Keratinocyte (primary cell): ENCODE measurements at regions not wholly inside any gene's neighbourhood (a gene's known extent, or its start where the extent isn't known, plus 50 kb on each side); places are given as distances from the start of the nearest gene placed in this dataset.
A peak's percentile ranks its signal among the peaks of the same experiment; 100 is the strongest.
"Not testable (repeated sequence)": the region's sequence is repeated elsewhere in the genome, so short reads cannot be mapped to it uniquely, and the experiment has no call there.

ENCODE experiments used
- DNase-seq: peaks from one replicate; pipeline ENCODE4 v3.0.0-alpha.2; 2011; ENCODE audit warnings: low read depth, missing footprints, low spot score
- FAIRE-seq: peaks from 2 replicates; lab custom pipeline; 2011; peaks lifted over from hg19 to GRCh38; lab: Jason Lieb, UNC
- H2AFZ ChIP-seq: 2 replicates; pipeline ENCODE4 v1.6.0; 2012; ENCODE audit warnings: low read length, control low read depth, inconsistent platforms; ENCODE audit not compliant: control insufficient read depth
- H3K27ac ChIP-seq: 2 replicates; pipeline ENCODE4 v1.5.1; 2011; ENCODE audit warnings: low read length; ENCODE audit not compliant: control insufficient read depth, insufficient read depth
- H3K27me3 ChIP-seq: 3 replicates; pipeline ENCODE4 v1.6.0; 2011; ENCODE audit warnings: low read length; ENCODE audit not compliant: control insufficient read depth, insufficient read depth; ENCODE audit errors: extremely low read depth
- H3K36me3 ChIP-seq, 2 experiments: 2 replicates in 1 of 2; 3 replicates in 1 of 2; pipeline ENCODE4 v1.5.1; 2011; ENCODE audit warnings: low read length in 2 of 2, mild to moderate bottlenecking in 1 of 2; ENCODE audit not compliant: control insufficient read depth in 2 of 2, insufficient read depth in 2 of 2; ENCODE audit errors: extremely low read depth in 1 of 2
- H3K4me1 ChIP-seq: 3 replicates; pipeline ENCODE4 v1.5.1; 2011; ENCODE audit warnings: low read length; ENCODE audit not compliant: control insufficient read depth, insufficient read depth; ENCODE audit errors: extremely low read depth
- H3K4me2 ChIP-seq: 3 replicates; pipeline ENCODE4 v1.6.0; 2011; ENCODE audit warnings: low read depth, low read length; ENCODE audit not compliant: control insufficient read depth, insufficient read depth; ENCODE audit errors: extremely low read depth
- H3K4me3 ChIP-seq, 3 experiments: fragments of 200-600 bp in 1 of 3; sonication (generic) in 1 of 3; 2 replicates in 2 of 3; 3 replicates in 1 of 3; pipeline ENCODE4 v1.5.1; 2011 to 2016; ENCODE audit warnings: low read length in 3 of 3, mild to moderate bottlenecking in 3 of 3, control low read depth in 2 of 3, inconsistent platforms in 1 of 3, low read depth in 1 of 3, mixed read lengths in 1 of 3, mixed run types in 1 of 3, moderate library complexity in 1 of 3; ENCODE audit not compliant: control insufficient read depth in 2 of 3, insufficient read depth in 2 of 3; ENCODE audit errors: extremely low read depth in 1 of 3
- H3K79me2 ChIP-seq: 2 replicates; pipeline ENCODE4 v1.6.0; 2012; ENCODE audit warnings: low read length; ENCODE audit not compliant: control insufficient read depth, insufficient read depth
- H3K9ac ChIP-seq: 3 replicates; pipeline ENCODE4 v1.6.0; 2011; ENCODE audit warnings: low read length; ENCODE audit not compliant: control insufficient read depth, insufficient read depth; ENCODE audit errors: extremely low read depth
- H3K9me1 ChIP-seq: 3 replicates; pipeline ENCODE4 v1.6.0; 2011; ENCODE audit warnings: low read length; ENCODE audit not compliant: control insufficient read depth, insufficient read depth; ENCODE audit errors: extremely low read depth
- H3K9me3 ChIP-seq: 2 replicates; pipeline ENCODE4 v1.5.1; 2012; ENCODE audit warnings: low read depth, low read length; ENCODE audit not compliant: control insufficient read depth
- H4K20me1 ChIP-seq: 3 replicates; pipeline ENCODE4 v1.6.0; 2011; ENCODE audit warnings: low read length; ENCODE audit not compliant: control insufficient read depth, insufficient read depth; ENCODE audit errors: extremely low read depth
- EZH2 ChIP-seq: IDR thresholded peaks from one replicate; pipeline ENCODE4 v1.6.1; 2012; ENCODE audit warnings: inconsistent platforms, mild to moderate bottlenecking, low read length, moderate library complexity
- dilution Hi-C: fragments of 300-500 bp; cut with MboI; formaldehyde crosslinking; loops from one replicate; pipeline ENCODE4 v1.7.0; 2020; ENCODE audit warnings: low sequenced_read_pairs; ENCODE audit not compliant: extremely low pct_ligation_motif_present
- TF ChIP-seq, protein P1 (sequence below), 3 experiments: IDR thresholded peaks in 1 of 3; conservative IDR thresholded peaks in 1 of 3; optimal IDR thresholded peaks in 1 of 3; 2 replicates in 2 of 3; 3 replicates in 1 of 3; pipeline versions ENCODE3 to v1.5.1; 2011; ENCODE audit warnings: low read length in 3 of 3, mild to moderate bottlenecking in 3 of 3, moderate library complexity in 2 of 3, control low read depth in 1 of 3, inconsistent platforms in 1 of 3; ENCODE audit not compliant: insufficient read depth in 2 of 3; ENCODE audit errors: extremely low read depth in 1 of 3

DNA sequence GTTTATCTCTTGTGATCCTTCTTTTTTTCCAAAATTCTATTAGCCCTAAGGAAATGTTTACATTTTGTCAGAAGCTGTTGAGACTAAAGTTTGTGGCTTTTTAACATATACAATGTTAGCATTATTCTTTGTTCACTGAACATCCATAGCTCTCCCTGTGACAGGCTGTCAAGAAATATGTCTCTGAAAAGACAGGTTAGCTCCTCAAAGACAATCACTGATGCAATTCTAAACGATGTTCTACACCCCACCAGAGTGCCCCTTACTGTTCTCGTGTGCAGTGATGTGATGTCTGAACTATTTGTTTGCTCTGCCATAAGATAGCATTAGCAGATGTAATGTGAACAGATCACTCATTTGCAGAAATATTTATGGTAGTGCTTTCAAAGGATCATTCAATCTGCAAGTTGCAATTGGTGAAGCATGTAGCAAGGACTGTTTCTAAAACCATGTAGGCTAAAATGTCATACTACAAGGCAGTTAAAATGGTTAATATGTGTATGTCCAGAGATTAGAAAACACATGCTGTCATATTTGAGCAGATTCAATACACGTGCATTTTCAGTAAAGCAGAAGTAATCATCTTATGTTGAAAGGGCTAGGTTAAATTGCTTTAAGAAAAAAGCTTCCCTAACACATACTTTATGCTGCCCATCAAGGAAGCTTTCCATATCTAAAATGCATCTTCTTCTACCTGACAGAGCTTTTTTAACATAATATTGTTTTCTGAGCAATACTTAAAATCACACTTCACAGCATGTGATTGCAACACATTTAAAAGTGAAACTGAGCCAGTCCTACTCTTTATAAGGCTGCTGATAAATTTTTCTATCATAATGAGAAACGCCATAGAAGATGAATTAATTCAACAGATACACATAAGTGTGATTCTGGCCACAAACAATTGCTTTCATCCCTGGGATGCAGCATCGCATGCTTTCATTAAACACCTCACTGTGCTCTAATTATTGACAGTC lies 285.7 kb upstream of the UBE2E3 start:
- DNase-seq (no peak), FAIRE-seq (peak; percentile 20)
- Histone ChIP-seq H4K20me1 (no peaks in the 10 kb centered on the region), H3K79me2 (no peaks in the 10 kb centered on the region), H3K36me3 (no peaks in the 10 kb centered on the region), H3K4me2 (no peak overlapping the region), H3K4me1 (no peaks in the 10 kb centered on the region), H3K9me3 (no peaks in the 10 kb centered on the region), H3K4me3 (no peak overlapping the region), H3K9me1 (no peaks in the 10 kb centered on the region), H3K27ac (no peak overlapping the region), H3K27me3 (no peaks in the 10 kb centered on the region), H2AFZ (no peak overlapping the region), H3K9ac (no peak overlapping the region)
- no peak for TF ChIP-seq EZH2
- TF ChIP-seq, protein P1, sequence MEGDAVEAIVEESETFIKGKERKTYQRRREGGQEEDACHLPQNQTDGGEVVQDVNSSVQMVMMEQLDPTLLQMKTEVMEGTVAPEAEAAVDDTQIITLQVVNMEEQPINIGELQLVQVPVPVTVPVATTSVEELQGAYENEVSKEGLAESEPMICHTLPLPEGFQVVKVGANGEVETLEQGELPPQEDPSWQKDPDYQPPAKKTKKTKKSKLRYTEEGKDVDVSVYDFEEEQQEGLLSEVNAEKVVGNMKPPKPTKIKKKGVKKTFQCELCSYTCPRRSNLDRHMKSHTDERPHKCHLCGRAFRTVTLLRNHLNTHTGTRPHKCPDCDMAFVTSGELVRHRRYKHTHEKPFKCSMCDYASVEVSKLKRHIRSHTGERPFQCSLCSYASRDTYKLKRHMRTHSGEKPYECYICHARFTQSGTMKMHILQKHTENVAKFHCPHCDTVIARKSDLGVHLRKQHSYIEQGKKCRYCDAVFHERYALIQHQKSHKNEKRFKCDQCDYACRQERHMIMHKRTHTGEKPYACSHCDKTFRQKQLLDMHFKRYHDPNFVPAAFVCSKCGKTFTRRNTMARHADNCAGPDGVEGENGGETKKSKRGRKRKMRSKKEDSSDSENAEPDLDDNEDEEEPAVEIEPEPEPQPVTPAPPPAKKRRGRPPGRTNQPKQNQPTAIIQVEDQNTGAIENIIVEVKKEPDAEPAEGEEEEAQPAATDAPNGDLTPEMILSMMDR (optimal IDR thresholded peaks at IDR 0.05 in 1 of 3, IDR thresholded peaks at IDR 0.05 in 1 of 3, conservative IDR thresholded peaks at IDR 0.05 in 1 of 3; ENCODE audit: extremely low read depth in 1 of 3, insufficient read depth in 2 of 3, low read length in 3 of 3): no peak
- dilution Hi-C loops: no loop called here

DNA sequence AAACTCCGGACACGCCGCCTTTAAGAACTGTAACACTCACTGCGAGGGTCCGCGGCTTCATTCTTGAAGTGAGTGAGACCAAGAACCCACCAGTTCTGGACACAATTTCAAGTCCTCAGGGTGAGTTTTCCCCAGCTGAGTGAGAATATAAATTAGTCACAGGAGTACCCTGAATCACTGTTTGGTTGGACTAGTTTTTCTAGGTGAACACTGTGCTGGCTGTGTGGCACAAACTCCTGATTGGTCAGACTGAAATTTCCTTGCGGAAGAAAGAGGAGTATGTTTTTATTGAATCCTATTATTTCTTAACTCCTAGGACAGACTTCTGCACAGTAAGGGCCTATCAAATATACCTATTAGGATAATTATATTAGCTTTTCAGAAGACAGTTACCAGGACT lies 288.1 kb upstream of the UBE2E3 start:
- Histone ChIP-seq H3K4me2 (no peak overlapping the region), H3K4me1 (no peaks in the 10 kb centered on the region), H3K27me3 (no peaks in the 10 kb centered on the region), H3K36me3 (no peaks in the 10 kb centered on the region), H3K4me3 (no peak overlapping the region), H3K9me3 (no peaks in the 10 kb centered on the region), H3K79me2 (no peaks in the 10 kb centered on the region), H2AFZ (no peak overlapping the region), H3K9ac (no peak overlapping the region), H3K27ac (no peak overlapping the region), H4K20me1 (no peaks in the 10 kb centered on the region), H3K9me1 (no peaks in the 10 kb centered on the region)
- TF ChIP-seq EZH2: no peak
- TF ChIP-seq, protein P1 (optimal IDR thresholded peaks at IDR 0.05 in 1 of 3, IDR thresholded peaks at IDR 0.05 in 1 of 3, conservative IDR thresholded peaks at IDR 0.05 in 1 of 3; ENCODE audit: extremely low read depth in 1 of 3, insufficient read depth in 2 of 3, low read length in 3 of 3): no peak
- dilution Hi-C loops: no loop called here
- DNase-seq (no peak), FAIRE-seq (no peak)

DNA sequence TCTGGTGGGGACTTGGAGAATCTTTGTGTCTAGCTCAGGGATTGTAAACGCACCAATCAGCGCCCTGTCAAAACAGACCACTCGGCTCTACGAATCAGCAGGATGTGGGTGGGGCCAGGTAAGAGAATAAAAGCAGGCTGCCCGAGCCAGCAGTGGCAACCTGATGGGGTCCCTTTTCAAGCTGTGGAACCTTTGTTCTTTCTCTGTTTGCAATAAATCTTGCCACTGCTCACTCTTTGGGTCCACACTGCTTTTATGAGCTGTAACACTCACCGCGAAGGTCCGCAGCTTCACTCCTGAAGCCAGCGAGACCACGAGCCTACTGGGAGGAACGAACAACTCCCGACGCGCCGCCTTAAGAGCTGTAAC lies 288.6 kb upstream of the UBE2E3 start:
- H3K4me2 ChIP-seq: not testable (repeated sequence)

More for the DNA sequence above, 288.6 kb upstream of the UBE2E3 start:
- H3K9me3 ChIP-seq, H3K27me3 ChIP-seq, H3K79me2 ChIP-seq, H3K9ac ChIP-seq, FAIRE-seq, H2AFZ ChIP-seq, H3K9me1 ChIP-seq, H4K20me1 ChIP-seq, H3K4me3 ChIP-seq, DNase-seq, H3K36me3 ChIP-seq, dilution Hi-C loops, H3K4me1 ChIP-seq, H3K27ac ChIP-seq: not testable (repeated sequence)
